Neural cell (in vitro differentiated cells): ENCODE measurements at regions not wholly inside any gene's neighbourhood (a gene's known extent, or its start where the extent isn't known, plus 50 kb on each side); places are given as distances from the start of the nearest gene placed in this dataset.

ENCODE experiments used
- H2AFZ ChIP-seq: fragments of 200-600, 300-800 bp; sonication (generic), shearing (Covaris generic); 2 replicates; pipeline ENCODE4 v1.6.0; 2014; ENCODE audit warnings: low read depth, mild to moderate bottlenecking, antibody characterized with exemption, low read length, moderate library complexity
- H3F3A ChIP-seq: fragments of 200-600 bp; shearing (Covaris generic); 2 replicates; pipeline ENCODE4 v1.6.1; 2016; ENCODE audit warnings: mild to moderate bottlenecking, moderate library complexity, mixed read lengths, antibody characterized with exemption, low read length; ENCODE audit not compliant: insufficient read depth, poor library complexity, severe bottlenecking
- H3K27ac ChIP-seq: fragments of 200-600, 300-800 bp; sonication (generic), shearing (Covaris generic); 2 replicates; pipeline ENCODE4 v1.5.1; 2014; ENCODE audit warnings: mild to moderate bottlenecking, low read length, moderate library complexity
- H3K27me3 ChIP-seq: fragments of 300-800, 200-600 bp; sonication (generic), shearing (Covaris generic); 2 replicates; pipeline ENCODE4 v1.6.0; 2014; ENCODE audit warnings: mild to moderate bottlenecking, low read depth, low read length, moderate library complexity; ENCODE audit not compliant: insufficient read depth
- H3K36me3 ChIP-seq: fragments of 300-800, 200-600 bp; sonication (generic), shearing (Covaris generic); 2 replicates; pipeline ENCODE4 v1.5.1; 2014; ENCODE audit warnings: mild to moderate bottlenecking, antibody characterized with exemption, low read length, moderate library complexity; ENCODE audit not compliant: insufficient read depth
- H3K4me2 ChIP-seq: fragments of 300-800, 200-600 bp; sonication (generic), shearing (Covaris generic); 2 replicates; pipeline ENCODE4 v1.6.0; 2014; ENCODE audit warnings: mild to moderate bottlenecking, low read length
- H3K4me3 ChIP-seq: fragments of 300-800, 200-600 bp; sonication (generic), shearing (Covaris generic); 2 replicates; pipeline ENCODE4 v1.5.1; 2014; ENCODE audit warnings: mild to moderate bottlenecking, low read length, moderate library complexity
- H3K79me2 ChIP-seq: fragments of 200-600 bp; shearing (Covaris generic); replicated peaks from 2 replicates; pipeline ENCODE4 v1.6.0; 2014; ENCODE audit warnings: mild to moderate bottlenecking, low read length, moderate library complexity; ENCODE audit not compliant: insufficient read depth
- H3K9ac ChIP-seq: fragments of 300-800, 200-600 bp; sonication (generic), shearing (Covaris generic); 2 replicates; pipeline ENCODE4 v1.6.1; 2016; ENCODE audit warnings: mild to moderate bottlenecking, low read length, mixed read lengths
- H3K9me2 ChIP-seq: fragments of 200-600 bp; shearing (Covaris generic); 2 replicates; pipeline ENCODE4 v1.6.1; 2016; ENCODE audit warnings: mild to moderate bottlenecking, low read length, mixed read lengths; ENCODE audit not compliant: insufficient read depth
- H3K9me3 ChIP-seq: fragments of 200-600, 300-800 bp; sonication (generic), shearing (Covaris generic); 2 replicates; pipeline ENCODE4 v1.6.1; 2016; ENCODE audit warnings: mild to moderate bottlenecking, mixed run types, low read length, moderate library complexity, mixed read lengths
- H4K20me1 ChIP-seq: fragments of 200-600 bp; shearing (Covaris generic); 2 replicates; pipeline ENCODE4 v1.6.1; 2016; ENCODE audit warnings: mild to moderate bottlenecking, mixed run types; ENCODE audit not compliant: insufficient read depth
- EP300 ChIP-seq: fragments of 450-650 bp; conservative IDR thresholded peaks from 2 replicates; pipeline ENCODE4 v1.6.1; 2014; ENCODE audit warnings: antibody characterized with exemption, mild to moderate bottlenecking, moderate library complexity; ENCODE audit not compliant: poor library complexity, severe bottlenecking
- EZH2 ChIP-seq: fragments of 200-600, 300-800 bp; shearing (Covaris generic), sonication (generic); IDR thresholded peaks from 2 replicates; pipeline ENCODE4 v1.6.1; 2014; ENCODE audit warnings: antibody characterized with exemption, low read length, borderline replicate concordance, mild to moderate bottlenecking; ENCODE audit not compliant: insufficient read depth, poor library complexity, severe bottlenecking
- MXI1 ChIP-seq: fragments of 450-650 bp; conservative IDR thresholded peaks from 2 replicates; pipeline ENCODE4 v1.6.1; 2014; ENCODE audit warnings: antibody characterized with exemption, mild to moderate bottlenecking; ENCODE audit not compliant: poor library complexity, severe bottlenecking
- POLR2AphosphoS5 ChIP-seq: IDR thresholded peaks from 2 replicates; pipeline ENCODE4 v1.6.1; 2012
- RAD21 ChIP-seq: fragments of 450-650 bp; conservative IDR thresholded peaks from 2 replicates; pipeline ENCODE4 v1.6.1; 2014; ENCODE audit warnings: antibody characterized with exemption, mild to moderate bottlenecking, moderate library complexity
- SMC3 ChIP-seq: fragments of 450-650 bp; conservative IDR thresholded peaks from 2 replicates; pipeline ENCODE4 v1.6.1; 2014; ENCODE audit warnings: antibody characterized with exemption, mild to moderate bottlenecking, moderate library complexity; ENCODE audit not compliant: poor library complexity
- TAF1 ChIP-seq: IDR thresholded peaks from 2 replicates; pipeline ENCODE4 v1.6.1; 2012; ENCODE audit warnings: low read depth
- TF ChIP-seq, protein P1 (sequence below): fragments of 450-650 bp; IDR thresholded peaks from 2 replicates; pipeline ENCODE4 v1.5.1; 2014; ENCODE audit warnings: antibody characterized with exemption, mild to moderate bottlenecking, moderate library complexity; ENCODE audit not compliant: poor library complexity, severe bottlenecking
- TF ChIP-seq, protein P2 (sequence below): IDR thresholded peaks from 2 replicates; pipeline ENCODE4 v1.6.1; 2012; ENCODE audit warnings: borderline replicate concordance

DNA sequence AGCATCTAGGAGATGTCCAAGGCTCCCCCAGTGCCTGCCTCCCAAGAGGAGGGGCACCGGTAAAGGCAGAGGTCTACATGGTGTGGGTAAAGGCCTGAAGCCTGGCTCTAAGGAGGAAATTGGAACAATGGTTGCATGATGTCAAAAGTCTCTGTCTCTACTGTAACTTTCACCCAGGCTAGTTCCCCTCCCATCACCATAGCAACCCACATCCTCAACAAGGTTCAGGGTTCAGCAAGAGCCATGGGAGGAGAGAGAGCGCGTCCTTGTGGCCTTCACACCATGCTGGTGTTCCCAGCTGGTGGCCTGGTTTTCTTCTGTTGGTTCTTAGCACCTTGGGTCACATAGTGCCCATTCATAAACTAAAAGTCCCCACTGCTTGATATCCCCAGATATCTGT, 196.7 kb upstream of the CDH5 start:
- H3K79me2 ChIP-seq = no peaks in the 10 kb centered on the region
- H3K9me2 ChIP-seq = no peaks in the 10 kb centered on the region
- no peaks in the 10 kb centered on the region for H3F3A ChIP-seq
- no peak for TF ChIP-seq RAD21
- no peaks in the 10 kb centered on the region for H3K36me3 ChIP-seq
- H2AFZ ChIP-seq = no peak overlapping the region
- H3K27me3 ChIP-seq = no peaks in the 10 kb centered on the region
- H3K9me3 ChIP-seq = no peaks in the 10 kb centered on the region
- no peak overlapping the region for H3K9ac ChIP-seq
- H3K4me3 ChIP-seq = no peak overlapping the region
- no peaks in the 10 kb centered on the region for H4K20me1 ChIP-seq
- H3K4me2 ChIP-seq = no peak overlapping the region
- H3K27ac ChIP-seq = no peak overlapping the region

DNA sequence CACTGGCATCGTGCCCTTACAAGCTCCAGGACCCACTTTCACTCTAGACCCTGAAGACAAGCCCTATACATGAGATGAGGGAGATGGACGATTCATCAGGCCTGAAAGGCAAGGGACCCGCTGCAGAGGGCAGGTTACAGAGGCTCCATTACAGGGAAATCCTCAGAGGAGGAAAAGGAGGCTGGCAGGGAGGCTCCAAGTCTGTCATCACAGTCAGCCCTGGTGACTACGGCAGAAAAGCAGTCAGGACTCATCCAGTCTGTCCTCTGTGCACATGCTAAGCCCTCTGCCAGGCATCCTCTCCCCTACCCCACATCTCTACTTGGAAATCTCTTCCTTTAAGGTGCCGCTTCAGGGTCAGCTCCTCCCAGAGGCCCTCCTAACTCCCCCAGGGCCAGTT, 197.7 kb upstream of the CDH5 start:
- no peaks in the 10 kb centered on the region for H3K79me2 ChIP-seq
- no peaks in the 10 kb centered on the region for H3K27me3 ChIP-seq
- no peak overlapping the region for H3K4me2 ChIP-seq
- TF ChIP-seq TAF1 = no peak
- TF ChIP-seq POLR2AphosphoS5 = no peak
- TF ChIP-seq MXI1 = no peak
- TF ChIP-seq EP300 = no peak
- no peak for TF ChIP-seq EZH2
- TF ChIP-seq RAD21 = no peak
- TF ChIP-seq SMC3 = no peak
- TF ChIP-seq, protein P1, sequence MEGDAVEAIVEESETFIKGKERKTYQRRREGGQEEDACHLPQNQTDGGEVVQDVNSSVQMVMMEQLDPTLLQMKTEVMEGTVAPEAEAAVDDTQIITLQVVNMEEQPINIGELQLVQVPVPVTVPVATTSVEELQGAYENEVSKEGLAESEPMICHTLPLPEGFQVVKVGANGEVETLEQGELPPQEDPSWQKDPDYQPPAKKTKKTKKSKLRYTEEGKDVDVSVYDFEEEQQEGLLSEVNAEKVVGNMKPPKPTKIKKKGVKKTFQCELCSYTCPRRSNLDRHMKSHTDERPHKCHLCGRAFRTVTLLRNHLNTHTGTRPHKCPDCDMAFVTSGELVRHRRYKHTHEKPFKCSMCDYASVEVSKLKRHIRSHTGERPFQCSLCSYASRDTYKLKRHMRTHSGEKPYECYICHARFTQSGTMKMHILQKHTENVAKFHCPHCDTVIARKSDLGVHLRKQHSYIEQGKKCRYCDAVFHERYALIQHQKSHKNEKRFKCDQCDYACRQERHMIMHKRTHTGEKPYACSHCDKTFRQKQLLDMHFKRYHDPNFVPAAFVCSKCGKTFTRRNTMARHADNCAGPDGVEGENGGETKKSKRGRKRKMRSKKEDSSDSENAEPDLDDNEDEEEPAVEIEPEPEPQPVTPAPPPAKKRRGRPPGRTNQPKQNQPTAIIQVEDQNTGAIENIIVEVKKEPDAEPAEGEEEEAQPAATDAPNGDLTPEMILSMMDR = no peak
- no peaks in the 10 kb centered on the region for H3K9me3 ChIP-seq
- H3K9ac ChIP-seq = no peak overlapping the region
- H3K9me2 ChIP-seq = no peaks in the 10 kb centered on the region
- H3K27ac ChIP-seq = no peak overlapping the region
- H2AFZ ChIP-seq = no peak overlapping the region
- H3F3A ChIP-seq = no peaks in the 10 kb centered on the region
- no peaks in the 10 kb centered on the region for H4K20me1 ChIP-seq
- H3K36me3 ChIP-seq = no peaks in the 10 kb centered on the region
- no peak overlapping the region for H3K4me3 ChIP-seq

DNA sequence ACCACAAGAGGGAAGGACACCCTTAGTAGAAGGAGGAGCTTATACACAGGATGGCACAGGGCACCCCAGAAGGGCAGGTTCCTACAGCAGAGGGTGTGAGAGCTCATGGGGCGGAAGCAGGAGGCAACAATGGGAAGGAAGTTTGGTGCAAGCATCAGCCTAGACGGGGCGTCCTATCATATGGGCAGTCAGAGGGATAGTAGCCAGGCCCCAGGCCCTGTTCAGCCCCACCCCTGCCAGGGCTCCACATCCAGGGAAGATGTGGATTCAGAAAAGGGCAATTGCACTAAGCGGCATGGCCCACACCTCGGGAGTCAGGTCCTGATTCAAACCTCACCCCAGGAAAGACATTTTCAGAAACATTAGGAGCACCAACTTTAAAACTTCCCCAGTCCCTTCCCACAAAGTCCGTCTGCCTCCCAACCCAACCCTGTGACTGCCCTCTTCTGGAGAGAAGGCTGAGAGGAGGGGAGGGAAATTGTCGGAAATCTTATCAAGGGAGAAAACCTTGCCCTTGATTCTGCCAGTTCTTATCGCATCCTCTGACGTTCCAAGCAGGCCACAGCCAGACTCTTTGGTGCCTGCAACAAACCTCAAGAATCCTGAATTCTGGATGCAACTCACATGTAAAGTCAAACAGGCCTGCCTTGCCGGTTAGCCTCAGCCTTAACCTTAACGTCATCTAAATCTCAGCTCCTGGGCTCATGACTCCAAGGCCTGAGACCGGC, 198.8 kb upstream of the CDH5 start:
- TF ChIP-seq SMC3 = no peak
- TF ChIP-seq TAF1 = no peak
- TF ChIP-seq, protein P2, sequence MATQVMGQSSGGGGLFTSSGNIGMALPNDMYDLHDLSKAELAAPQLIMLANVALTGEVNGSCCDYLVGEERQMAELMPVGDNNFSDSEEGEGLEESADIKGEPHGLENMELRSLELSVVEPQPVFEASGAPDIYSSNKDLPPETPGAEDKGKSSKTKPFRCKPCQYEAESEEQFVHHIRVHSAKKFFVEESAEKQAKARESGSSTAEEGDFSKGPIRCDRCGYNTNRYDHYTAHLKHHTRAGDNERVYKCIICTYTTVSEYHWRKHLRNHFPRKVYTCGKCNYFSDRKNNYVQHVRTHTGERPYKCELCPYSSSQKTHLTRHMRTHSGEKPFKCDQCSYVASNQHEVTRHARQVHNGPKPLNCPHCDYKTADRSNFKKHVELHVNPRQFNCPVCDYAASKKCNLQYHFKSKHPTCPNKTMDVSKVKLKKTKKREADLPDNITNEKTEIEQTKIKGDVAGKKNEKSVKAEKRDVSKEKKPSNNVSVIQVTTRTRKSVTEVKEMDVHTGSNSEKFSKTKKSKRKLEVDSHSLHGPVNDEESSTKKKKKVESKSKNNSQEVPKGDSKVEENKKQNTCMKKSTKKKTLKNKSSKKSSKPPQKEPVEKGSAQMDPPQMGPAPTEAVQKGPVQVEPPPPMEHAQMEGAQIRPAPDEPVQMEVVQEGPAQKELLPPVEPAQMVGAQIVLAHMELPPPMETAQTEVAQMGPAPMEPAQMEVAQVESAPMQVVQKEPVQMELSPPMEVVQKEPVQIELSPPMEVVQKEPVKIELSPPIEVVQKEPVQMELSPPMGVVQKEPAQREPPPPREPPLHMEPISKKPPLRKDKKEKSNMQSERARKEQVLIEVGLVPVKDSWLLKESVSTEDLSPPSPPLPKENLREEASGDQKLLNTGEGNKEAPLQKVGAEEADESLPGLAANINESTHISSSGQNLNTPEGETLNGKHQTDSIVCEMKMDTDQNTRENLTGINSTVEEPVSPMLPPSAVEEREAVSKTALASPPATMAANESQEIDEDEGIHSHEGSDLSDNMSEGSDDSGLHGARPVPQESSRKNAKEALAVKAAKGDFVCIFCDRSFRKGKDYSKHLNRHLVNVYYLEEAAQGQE = no peak
- no peak for TF ChIP-seq EP300
- TF ChIP-seq POLR2AphosphoS5 = no peak
- TF ChIP-seq MXI1 = no peak
- TF ChIP-seq RAD21 = no peak
- TF ChIP-seq, protein P1 = no peak
- TF ChIP-seq EZH2 = no peak
- no peak overlapping the region for H2AFZ ChIP-seq

More for the DNA sequence above, 198.8 kb upstream of the CDH5 start:
- no peaks in the 10 kb centered on the region for H3K9me3 ChIP-seq
- no peaks in the 10 kb centered on the region for H3K36me3 ChIP-seq
- no peaks in the 10 kb centered on the region for H3F3A ChIP-seq
- no peaks in the 10 kb centered on the region for H3K27me3 ChIP-seq
- H3K9ac ChIP-seq = no peak overlapping the region
- H4K20me1 ChIP-seq = no peaks in the 10 kb centered on the region
- H3K9me2 ChIP-seq = no peaks in the 10 kb centered on the region
- H3K79me2 ChIP-seq = no peaks in the 10 kb centered on the region
- no peak overlapping the region for H3K4me3 ChIP-seq
- H3K27ac ChIP-seq = no peak overlapping the region
- H3K4me2 ChIP-seq = no peak overlapping the region
